ENCODE measurements at regions not wholly inside any gene's neighbourhood (a gene's known extent, or its start where the extent isn't known, plus 50 kb on each side); places are given as distances from the start of the nearest gene placed in this dataset.

GRCh38 chr3:72560846-72561675, 287.2 kb downstream of the SHQ1 start:
- no peak for DNase-seq

- no peak for DNase-seq
Observed at GRCh38 chr3:72559385-72559784, 288.9 kb downstream of the SHQ1 start.

GRCh38 chr3:72558001-72558400, 290.2 kb downstream of the SHQ1 start:
- no peak for DNase-seq

- no peak for DNase-seq
Observed at GRCh38 chr3:72555714-72556113, 292.5 kb downstream of the SHQ1 start.

GRCh38 chr3:72554689-72555088, 293.6 kb downstream of the SHQ1 start:
- no peak for DNase-seq

- DNase-seq, result no peak
Observed at GRCh38 chr3:72553298-72553697, 294.9 kb downstream of the SHQ1 start.

GRCh38 chr3:72550582-72551262, 297.5 kb downstream of the SHQ1 start:
- DNase-seq, result no peak

- DNase-seq, result no peak
Observed at GRCh38 chr3:72549761-72550581, 298.3 kb downstream of the SHQ1 start.

GRCh38 chr3:72548981-72549380, 299.3 kb downstream of the SHQ1 start:
- no peak for DNase-seq

GRCh38 chr3:72548461-72548860, 299.8 kb downstream of the SHQ1 start:
- no peak for DNase-seq

- no peak for DNase-seq
Observed at GRCh38 chr3:72547183-72547582, 301.1 kb downstream of the SHQ1 start.

GRCh38 chr3:72544239-72544638, 304.0 kb downstream of the SHQ1 start:
- DNase-seq, result no peak

GRCh38 chr3:72543246-72543645, 305.0 kb downstream of the SHQ1 start:
- DNase-seq, result no peak

GRCh38 chr3:72542781-72543180, 305.5 kb downstream of the SHQ1 start:
- DNase-seq, result no peak

GRCh38 chr3:72539856-72540255, 308.4 kb downstream of the SHQ1 start:
- no peak for DNase-seq

GRCh38 chr3:72538070-72538745, 310.0 kb downstream of the SHQ1 start:
- DNase-seq, result no peak

GRCh38 chr3:72537448-72537847, 310.8 kb downstream of the SHQ1 start:
- DNase-seq, result no peak

GRCh38 chr3:72536878-72537267, 311.4 kb downstream of the SHQ1 start:
- no peak for DNase-seq

- no peak for DNase-seq
Observed at GRCh38 chr3:72536206-72536877, 311.9 kb downstream of the SHQ1 start.

- DNase-seq, result no peak
Observed at GRCh38 chr3:72535772-72536171, 312.5 kb downstream of the SHQ1 start.

- DNase-seq, result no peak
Observed at GRCh38 chr3:72533591-72534473, 314.4 kb downstream of the SHQ1 start.
